Stimulated activated CD4-positive, alpha-beta T cell treated with anti-CD3 and anti-CD28 coated beads, Interleukin-2, amount 100 ng/mL, for 4 hours (primary cell): ENCODE measurements at regions not wholly inside any gene's neighbourhood (a gene's known extent, or its start where the extent isn't known, plus 50 kb on each side); places are given as distances from the start of the nearest gene placed in this dataset.
"Not testable (repeated sequence)": the region's sequence is repeated elsewhere in the genome, so short reads cannot be mapped to it uniquely, and the experiment has no call there.

ENCODE experiments used
- DNase-seq: peaks from one replicate; pipeline ENCODE4 v3.0.0-alpha.2; 2020; ENCODE audit warnings: low read depth

DNA sequence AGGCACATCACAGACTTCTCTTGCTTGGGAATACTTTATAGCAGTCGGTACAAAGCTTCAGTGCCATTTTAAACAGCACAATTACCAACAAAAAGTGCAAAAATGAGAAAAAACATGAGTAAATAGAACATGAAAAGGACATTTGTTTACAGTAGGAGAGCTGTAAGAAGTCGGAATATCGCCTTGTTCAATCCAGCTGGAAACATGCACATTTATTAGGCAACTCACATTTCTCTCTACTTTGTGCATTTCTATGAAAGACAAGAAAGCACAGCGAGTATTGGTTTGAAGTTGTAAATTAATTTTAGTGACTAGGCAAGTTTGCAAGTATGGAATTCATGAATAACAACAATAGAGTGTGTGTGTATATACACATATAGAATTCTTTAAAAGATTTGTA lies 484.7 kb downstream of the DACH1 start:
- DNase-seq = no peak

DNA sequence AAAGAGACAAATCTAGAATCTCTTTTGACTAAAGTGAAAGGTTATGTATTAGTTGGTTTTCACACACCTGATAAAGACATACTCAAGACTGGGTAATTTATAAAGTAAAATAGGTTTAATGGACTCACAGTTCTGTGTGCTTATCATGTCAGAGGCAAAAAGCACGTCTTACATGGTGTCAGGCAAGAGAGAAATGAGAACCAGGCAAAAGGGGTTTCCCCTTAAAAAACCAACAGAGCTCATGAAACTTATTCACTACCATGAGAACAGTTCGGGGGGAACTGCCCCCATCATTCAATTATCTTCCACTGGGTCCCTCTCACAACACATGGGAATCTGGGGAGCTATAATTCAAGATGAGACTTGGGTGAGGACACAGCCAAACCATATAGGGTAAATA lies 486.8 kb downstream of the DACH1 start:
- no peak for DNase-seq

DNA sequence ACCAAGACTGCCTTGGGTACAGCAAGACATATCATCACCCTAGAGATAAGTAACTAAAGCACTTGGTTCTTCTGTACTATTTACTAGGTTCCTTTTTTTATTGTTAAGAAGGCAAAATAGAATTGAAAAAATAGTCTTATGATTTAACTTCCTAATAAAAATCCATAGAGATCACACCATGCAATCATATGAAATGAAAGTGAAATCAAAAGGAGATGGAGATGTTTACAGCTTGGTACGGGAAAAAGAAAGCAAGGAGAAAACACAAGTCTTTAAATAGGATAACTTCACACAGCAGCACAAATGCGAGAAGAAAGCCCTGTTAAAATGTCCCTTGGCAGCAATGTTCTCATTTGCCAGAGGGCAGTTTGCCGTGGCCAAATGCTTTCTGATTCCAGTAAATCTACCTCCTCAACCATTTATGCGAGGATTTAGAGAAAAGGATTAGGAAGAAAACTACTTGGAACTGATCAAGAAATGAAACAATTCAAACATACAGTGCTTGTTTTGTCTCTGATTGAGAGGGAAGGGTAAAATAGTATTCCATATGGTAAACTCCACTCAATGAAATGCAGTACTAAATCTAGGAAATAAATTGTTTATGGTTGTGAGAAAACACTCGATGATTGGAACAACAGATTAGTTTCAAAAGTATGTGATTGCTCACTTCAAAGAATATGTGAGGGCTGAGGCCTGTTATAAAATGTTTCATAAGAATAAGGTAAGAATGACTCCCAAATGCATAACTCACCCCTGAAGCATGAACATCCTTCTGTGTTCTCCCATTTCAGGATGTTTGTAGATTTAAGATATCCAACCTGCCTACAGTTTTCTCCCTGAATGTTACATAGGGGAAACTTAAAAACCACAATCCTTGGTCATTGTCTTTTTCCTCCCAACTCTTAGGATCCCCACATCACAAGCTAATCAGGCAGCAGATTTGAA lies 487.8 kb downstream of the DACH1 start:
- no peak for DNase-seq

DNA sequence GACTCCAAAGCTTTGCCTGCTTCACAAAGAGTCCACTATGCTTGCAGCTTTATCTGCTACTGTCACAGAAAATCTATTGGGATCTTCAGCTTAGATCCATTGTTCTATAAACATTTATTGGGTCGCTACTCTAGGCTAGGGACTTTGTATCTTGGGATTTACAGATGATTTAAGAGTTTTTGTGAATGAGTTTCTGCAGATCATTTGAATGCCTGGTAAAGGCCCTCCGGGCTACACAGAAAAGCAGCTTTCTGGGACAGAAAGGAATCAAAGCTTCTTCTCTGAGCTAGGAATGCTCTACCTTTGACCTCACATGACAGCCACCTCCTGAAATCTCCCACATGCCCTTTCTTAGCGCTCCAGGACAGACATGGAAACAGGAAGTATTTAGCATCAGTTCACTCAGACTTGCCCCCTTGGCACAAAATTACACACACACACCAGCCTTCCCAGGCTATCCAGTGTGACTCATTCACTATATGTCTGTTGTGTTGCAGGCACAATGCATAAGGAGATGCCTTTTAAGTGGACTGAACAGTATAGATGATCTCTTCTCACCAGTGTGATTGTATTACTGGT lies 492.4 kb downstream of the DACH1 start:
- no peak for DNase-seq

DNA sequence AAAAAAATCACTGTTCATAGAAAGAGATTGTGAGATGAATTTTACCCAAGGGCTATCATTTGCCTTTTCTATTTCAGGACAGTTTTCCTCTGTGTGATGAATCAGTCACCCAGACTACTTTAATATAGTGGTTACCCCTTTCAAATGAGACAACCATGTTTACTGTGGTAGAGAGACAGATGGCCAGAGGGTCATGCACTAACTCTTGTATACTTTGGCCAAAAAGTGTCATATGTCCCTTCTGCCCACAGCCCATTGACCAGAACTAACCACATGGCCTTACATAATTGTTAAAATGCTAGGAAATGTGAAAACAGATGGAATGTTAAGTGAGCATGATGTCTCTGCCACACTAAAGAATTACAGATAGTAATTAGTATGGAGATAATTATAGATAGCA lies 498.7 kb downstream of the DACH1 start:
- no peak for DNase-seq

DNA sequence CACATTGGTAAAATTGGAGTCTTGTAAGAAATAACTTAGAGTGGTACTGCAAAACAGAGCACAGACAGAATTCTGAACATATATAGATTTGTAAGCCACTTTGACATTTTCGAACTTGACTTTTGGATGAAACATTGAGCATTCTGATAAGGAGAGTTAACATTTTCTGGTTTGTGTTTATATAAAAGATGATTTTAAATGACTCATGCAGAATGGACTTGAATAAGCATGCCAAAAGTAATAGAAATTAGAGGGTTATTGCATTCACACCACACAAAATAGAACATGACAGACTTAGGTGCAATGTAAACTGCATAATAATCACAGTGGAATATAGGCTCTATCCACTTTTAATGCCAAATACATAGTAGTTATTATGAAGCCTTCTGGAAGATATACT lies 507.0 kb downstream of the DACH1 start:
- no peak for DNase-seq

DNA sequence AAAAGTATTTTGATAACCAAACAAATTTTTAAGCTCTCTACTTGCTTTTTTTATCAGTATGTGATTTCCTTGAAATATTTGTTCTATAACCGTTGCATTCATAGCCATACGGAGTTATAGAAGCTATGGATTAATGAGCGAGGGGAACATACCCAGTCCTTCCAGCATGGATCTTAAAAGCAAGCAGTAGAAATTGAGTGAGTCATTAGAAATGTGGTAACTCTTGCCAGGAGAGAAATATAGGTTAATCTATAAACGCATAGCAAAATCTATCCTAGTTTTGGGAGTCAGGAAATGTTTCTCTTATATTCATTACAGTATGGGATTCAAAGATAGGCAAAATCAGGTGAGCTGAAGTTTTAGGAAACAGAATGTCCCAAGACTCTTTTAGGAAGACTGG lies 507.4 kb downstream of the DACH1 start:
- no peak for DNase-seq

DNA sequence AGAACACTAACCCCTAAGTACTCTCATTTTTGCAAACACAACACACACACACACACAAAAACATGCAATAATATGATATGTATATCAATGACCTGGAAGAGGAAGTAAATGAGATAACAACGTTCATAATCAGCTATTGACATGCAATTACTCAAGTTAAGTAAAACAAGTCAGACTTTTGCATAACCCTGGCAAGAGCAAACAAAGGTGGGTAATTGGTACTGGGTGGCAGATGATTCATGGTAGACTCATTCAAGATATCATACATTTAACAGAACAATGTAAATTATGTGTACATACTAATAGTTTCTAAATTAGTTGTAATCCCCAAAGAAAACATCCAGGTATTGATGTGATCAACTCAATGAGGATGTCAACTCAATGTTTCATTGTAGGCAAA lies 508.8 kb downstream of the DACH1 start:
- DNase-seq = no peak

DNA sequence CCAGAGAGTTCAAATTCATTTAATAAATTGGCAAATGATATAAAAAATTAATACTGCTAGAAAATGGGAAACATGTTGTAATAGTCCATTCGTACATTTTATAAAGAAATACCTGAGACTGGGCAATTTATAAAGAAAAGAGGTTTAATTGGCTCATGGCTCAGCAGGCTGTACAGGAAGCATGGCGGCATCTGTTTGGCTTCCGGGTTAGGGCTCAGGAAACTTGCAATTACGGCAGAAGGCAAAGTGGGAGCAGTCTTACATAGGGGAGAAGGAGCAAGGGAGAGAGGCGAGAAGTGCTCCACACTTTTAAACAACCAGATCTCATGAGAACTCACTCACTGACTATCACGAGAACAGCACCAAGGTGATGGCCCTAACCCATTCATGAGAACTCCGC lies 512.0 kb downstream of the DACH1 start:
- no peak for DNase-seq

DNA sequence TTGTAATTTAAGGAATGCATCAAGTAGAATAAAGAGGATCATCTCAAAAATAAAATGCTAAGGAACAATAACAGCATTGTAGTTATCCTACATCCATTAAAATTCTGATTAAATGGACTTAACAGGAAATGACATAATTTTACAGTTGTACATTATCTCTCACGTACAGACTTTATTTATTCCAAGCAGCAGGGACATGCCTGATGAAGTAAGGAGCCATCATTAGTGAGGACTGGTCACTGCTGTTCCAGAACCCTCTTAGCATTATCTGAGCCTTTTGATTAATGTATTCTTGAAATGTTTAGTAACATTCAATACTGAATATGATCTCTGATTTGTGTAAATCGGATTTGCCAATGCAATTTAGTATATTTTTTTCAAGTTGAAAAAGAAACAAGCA lies 516.1 kb downstream of the DACH1 start:
- DNase-seq = no peak

DNA sequence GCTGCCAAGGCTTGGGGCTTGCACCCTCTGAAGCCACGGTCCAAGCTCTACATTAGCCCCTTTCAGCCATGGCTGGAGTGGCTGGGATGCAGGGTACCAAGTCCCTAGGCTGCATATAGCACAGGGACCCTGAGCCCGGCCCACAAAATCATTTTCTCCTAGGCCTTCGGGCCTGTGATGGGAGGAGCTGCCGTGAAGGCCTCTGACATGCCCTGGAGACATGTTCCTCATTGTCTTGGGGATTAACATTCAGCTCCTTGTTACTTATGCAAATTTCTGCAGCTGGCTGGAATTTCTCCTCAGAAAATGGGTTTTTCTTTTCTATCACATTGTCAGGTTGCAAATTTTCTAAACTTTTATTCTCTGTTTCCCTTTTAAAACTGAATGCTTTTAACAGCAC lies 521.1 kb downstream of the DACH1 start:
- not testable (repeated sequence) for DNase-seq

DNA sequence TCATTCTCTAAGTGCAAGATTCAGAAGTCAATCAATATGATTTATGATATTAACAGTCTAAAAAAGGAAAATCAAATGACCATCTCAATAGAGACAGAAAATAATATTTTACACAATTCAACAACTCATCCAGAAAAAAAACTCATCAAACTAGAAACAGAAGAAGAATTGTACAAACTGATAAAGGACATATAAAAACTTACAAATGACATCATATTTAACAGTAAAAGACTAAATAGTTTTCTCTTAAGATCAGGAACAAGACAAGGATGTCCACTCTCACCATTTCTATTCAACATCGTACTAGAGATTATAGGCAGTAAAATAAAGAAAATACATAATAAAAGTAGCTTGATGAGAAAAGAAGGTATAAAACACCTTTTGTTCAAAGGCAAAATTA lies 527.3 kb downstream of the DACH1 start:
- no peak for DNase-seq

DNA sequence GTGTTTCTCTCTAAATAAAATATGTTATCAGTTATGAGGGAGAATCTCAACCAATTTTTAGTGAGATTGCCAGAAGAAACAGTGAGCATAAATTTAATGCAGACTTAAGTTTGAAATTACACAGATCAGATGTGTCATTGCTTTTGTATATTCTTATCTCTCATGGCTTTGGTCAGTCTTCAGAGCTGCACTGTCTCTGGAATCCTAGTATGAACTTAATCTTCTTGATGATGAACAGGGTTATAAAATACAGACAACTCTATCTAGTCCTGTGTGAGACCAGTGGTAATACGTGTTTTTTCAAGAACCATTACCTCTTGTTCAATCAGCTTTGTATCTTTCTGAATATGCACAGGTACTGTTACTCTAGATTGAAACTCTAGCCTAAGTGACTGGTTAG lies 528.0 kb downstream of the DACH1 start:
- no peak for DNase-seq

DNA sequence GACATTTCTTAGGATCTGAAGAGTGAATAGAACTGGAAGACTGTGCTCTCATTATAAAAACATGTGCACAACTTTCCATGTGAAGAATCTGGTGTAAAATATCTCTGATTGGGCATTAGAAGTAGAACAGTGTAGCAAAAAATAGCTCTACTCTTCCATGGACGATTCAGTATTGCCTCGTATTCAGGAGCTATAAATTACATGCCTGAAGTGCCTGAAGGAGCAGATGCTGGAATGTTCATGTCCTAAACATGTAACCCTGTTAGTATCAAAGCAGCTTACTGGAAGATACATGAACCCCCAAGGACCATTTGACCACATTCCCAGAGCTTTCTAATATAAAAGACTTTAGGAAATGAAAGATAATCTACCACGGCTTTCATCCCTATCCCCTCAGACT lies 528.9 kb downstream of the DACH1 start:
- DNase-seq = no peak

DNA sequence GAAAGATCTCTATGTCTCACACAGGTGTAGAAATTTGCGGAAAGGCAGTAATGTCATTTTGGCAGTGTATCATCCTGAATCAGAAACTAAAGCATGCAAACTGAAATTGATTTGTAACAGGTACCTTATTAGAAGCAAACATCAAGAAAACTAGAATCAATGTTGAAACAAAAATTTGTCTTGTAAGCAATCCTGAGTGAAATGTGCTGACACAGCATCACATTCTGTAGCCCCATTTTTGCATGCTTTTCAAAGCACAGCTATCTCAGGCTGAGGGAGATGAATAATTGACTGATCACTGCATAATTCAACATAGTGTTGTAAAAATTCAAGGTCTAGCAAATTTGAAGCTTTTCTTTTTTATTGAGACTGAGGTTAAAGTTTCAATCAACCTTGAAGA lies 539.7 kb downstream of the DACH1 start:
- DNase-seq = no peak

DNA sequence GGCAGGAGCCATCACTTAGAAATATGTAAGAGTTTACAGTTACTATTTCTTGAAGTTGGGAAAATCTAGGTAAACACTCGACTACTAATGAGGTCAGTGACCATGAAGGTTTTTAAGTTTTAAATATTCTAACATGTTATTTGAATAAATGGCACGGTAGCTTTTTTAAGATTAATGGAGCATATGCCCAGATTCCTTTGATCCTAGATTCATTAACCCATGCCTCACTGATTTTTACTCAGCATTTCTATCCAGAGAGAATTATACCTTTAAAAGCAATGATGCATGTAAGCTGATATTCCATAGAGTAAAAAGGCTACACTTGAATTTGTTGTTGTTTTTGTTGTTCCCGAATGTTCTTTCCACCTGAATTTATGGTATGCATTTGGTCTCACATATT lies 541.4 kb downstream of the DACH1 start:
- DNase-seq = no peak

DNA sequence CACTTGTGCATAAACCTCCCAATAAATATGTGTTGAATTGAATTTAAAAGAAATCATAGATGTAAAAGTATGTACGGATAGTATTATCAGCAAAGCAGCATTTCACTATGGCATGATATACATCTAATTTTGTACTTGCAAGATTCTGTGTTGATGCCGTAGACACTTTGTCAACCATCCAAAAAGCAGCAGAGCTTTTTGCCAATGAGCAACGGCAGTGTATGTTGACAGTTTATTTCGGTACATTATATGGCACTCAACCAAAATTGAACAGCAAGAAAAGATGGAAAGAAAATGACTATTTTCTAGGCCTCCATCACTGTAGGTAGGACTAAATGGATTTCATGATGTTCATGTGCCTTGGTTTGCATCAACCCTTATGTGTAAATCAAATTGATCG lies 543.7 kb downstream of the DACH1 start:
- no peak for DNase-seq

DNA sequence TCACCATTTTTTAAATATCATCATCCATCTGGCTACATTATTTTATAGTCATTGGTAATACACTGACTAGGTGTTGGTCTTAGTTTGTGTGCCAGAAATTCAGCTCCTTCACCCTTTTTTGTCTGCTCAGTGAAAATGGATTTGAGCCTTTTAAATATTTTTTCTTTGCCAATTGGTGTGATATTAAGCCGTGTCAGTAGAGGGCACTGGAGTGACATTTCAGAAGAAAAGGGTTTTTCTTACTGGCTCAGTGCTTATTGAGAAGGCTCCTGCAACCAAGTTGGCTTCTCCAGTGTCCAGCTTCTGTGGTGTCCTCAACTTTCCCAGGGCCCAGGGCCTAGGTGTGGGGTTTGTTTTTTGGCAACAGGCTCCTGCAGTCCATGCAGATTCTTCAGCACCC lies 546.6 kb downstream of the DACH1 start:
- DNase-seq = no peak

DNA sequence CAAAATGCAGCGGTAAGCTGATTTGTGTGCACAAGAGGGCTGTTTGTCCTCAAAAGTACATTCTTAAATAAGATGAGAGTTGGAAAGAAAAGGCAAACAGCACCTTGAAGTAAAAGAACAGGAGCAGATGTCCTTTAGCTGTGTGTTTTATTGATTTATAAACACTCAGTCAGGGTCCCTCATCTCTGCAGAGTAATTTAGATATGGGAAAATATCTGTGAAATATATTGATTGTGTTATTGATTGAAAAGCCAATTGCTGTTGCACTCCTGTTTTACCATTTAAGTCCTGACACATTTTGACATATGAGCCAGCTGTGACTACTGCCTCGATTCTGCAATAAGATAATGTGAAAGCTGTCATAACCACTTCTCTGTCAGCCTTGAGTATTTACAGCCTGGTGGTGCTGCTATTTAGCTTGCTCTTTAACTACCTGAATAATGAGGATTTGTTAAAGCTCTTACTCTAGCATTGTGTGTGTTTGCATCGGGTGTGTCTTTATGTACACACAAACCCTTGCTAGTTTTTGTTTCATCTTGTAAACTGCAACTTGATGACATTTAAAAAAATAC lies 550.1 kb downstream of the DACH1 start:
- no peak for DNase-seq

DNA sequence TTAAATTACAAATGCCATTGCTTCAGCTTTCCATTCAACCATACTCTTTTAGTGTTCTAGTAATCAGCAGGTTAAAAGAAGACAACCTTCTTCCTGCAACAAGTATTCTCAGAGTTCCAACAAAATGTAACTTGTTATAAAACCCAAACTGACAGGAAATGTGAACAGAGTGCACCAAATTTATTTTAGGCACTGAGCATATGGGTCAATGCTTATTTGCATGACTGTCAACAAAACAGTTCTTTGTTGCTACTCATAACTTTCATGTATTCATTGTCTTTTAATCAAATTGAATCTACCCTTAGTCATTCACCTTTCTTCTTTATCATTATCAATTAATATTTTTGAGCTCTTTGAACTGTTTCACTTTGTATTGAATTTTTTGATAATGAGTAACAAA lies 554.1 kb downstream of the DACH1 start:
- DNase-seq = no peak

DNA sequence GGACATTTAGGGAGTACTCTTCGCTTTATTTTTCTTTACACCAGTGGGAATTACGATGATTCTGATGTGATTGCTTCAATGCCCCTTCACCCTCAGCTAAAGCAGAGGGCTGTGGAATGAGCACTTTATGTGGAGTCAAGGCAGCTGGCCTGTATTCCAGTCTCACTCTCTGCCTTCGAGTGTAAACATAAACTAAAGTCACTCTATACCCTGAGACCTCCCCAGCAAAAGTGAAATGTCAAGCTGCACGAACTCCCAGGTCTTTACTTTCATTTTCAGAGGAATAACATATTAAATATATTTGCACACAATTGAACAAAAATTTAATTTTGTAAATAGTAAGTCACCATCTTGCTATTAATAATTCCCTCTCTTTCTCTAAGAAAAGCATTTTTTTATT lies 557.1 kb downstream of the DACH1 start:
- DNase-seq = no peak

DNA sequence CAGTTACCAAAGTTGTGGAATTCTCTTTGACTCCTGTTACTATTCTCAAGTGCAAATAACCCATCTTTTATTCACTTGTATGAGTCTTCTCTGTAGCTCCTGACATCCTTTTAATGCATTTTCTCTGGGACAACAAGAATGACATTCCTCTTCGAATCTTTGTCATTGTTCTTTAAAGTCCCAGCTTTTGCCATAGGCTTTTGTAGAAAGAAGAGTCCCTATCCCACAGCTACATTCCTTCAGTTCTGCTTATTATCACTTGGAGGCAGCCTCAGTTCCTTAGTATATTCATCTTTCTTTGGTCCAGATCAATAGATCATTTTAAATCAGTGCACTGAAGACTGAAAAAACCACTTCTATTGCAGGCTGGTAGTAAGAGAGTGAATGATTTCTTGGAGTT lies 560.2 kb downstream of the DACH1 start:
- no peak for DNase-seq

DNA sequence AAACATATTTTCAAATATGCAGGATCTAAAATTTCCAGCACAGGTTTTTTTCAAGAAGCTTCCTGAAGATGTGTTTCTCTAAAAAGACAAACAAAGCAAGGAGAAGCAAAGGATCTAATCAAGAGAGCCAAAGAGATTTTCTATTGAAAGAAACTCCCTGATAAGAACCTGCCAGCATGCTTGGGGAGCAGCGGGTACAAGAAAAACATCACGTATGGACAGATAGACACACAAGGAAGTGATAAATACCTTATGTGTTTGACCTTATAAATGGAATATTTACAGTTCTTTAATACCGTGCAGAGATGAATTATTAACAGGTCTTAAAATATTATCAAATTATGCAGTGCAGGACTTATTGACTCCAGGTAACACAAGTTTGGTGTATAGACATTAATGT lies 562.1 kb downstream of the DACH1 start:
- no peak for DNase-seq

DNA sequence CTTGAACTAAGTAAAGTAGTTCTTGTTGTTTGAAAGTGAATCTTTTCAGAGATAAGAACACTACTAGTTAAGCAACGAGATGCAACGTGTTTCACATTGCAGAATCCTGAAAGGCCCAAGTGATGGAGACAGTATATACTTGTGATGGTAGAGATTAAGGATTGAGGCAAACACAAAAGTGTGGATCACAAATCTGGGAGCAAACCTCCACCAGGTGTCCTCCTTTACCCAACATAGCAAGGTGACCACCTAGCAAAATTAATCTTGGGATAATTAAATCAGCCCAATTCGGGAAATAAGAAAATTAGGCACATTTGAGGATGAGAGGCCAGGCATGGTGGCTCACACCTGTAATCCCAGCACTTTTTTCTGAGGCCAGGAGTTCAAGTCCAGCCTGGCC lies 563.9 kb downstream of the DACH1 start:
- DNase-seq = no peak
